ENCODE measurements at regions not wholly inside any gene's neighbourhood (a gene's known extent, or its start where the extent isn't known, plus 50 kb on each side); places are given as distances from the start of the nearest gene placed in this dataset.

GRCh38 chr10:113456741-113457140, 96.1 kb upstream of the HABP2 start:
- ChIA-PET CTCF (no interaction called here), POLR2A (no interaction called here)
- TF ChIP-seq ZNF384 (IDR thresholded peaks at IDR 0.05) (no peak), L3MBTL2 (conservative IDR thresholded peaks at IDR 0.05) (no peak), TARDBP (IDR thresholded peaks at IDR 0.05) (no peak), NFRKB (IDR thresholded peaks at IDR 0.05) (no peak), FOXA1 (IDR thresholded peaks at IDR 0.05) (no peak), HDGF (IDR thresholded peaks at IDR 0.05; ENCODE audit: borderline replicate concordance) (no peak), ELF4 (IDR thresholded peaks at IDR 0.05) (no peak), ARNT (IDR thresholded peaks at IDR 0.05) (no peak), BHLHE40 (IDR thresholded peaks at IDR 0.05; ENCODE audit: borderline replicate concordance) (no peak), SUZ12 (IDR thresholded peaks at IDR 0.05) (no peak), CTBP1 (IDR thresholded peaks at IDR 0.05; ENCODE audit: borderline replicate concordance) (no peak), FOXK2 (IDR thresholded peaks at IDR 0.05) (no peak), SP1 (IDR thresholded peaks at IDR 0.05) (no peak), LEF1 (IDR thresholded peaks at IDR 0.05; ENCODE audit: borderline replicate concordance) (no peak), FOXM1 (IDR thresholded peaks at IDR 0.05; ENCODE audit: borderline replicate concordance) (no peak)
- TF ChIP-seq, protein P1, sequence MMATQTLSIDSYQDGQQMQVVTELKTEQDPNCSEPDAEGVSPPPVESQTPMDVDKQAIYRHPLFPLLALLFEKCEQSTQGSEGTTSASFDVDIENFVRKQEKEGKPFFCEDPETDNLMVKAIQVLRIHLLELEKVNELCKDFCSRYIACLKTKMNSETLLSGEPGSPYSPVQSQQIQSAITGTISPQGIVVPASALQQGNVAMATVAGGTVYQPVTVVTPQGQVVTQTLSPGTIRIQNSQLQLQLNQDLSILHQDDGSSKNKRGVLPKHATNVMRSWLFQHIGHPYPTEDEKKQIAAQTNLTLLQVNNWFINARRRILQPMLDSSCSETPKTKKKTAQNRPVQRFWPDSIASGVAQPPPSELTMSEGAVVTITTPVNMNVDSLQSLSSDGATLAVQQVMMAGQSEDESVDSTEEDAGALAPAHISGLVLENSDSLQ (IDR thresholded peaks at IDR 0.05): no peak
- no peak for DNase-seq (ENCODE audit: extremely low spot score)

GRCh38 chr10:113457408-113457807, 95.4 kb upstream of the HABP2 start:
- TF ChIP-seq L3MBTL2 (conservative IDR thresholded peaks at IDR 0.05): no peak
- no peak for DNase-seq (ENCODE audit: extremely low spot score)
- ChIA-PET CTCF (no interaction called here), POLR2A (no interaction called here)

- CTCF ChIA-PET: no interaction called here
Measured at GRCh38 chr10:113458451-113458850, 94.4 kb upstream of the HABP2 start.

DNA sequence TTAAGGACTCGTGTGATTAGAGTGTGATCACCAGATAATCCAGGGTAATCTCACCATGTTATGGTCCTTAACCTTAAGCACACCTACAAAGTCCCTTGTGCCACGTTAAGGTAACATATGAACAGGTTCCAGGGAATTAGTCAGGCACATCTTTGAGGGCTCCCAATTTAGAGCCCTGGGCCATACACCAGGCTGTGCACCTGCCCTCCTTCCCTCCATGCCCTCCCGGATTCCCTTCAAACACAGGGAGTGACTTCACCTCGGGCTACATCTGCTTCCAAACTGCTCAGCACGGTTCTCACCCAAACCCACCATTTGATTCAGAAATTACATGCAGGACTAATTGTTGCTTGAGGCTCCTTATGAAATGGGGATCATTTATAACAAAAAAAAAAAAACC, 93.9 kb upstream of the HABP2 start:
- CTCF ChIA-PET: no interaction called here
- no peak for DNase-seq (ENCODE audit: extremely low spot score)
- no peak for TF ChIP-seq TARDBP (IDR thresholded peaks at IDR 0.05)
- TF ChIP-seq BHLHE40 (IDR thresholded peaks at IDR 0.05; ENCODE audit: borderline replicate concordance): no peak
- no peak for TF ChIP-seq L3MBTL2 (conservative IDR thresholded peaks at IDR 0.05)
- TF ChIP-seq, protein P1 (IDR thresholded peaks at IDR 0.05): no peak
- TF ChIP-seq ELF4 (IDR thresholded peaks at IDR 0.05): no peak
- TF ChIP-seq SP1 (IDR thresholded peaks at IDR 0.05): no peak
- no peak for TF ChIP-seq FOXA1 (IDR thresholded peaks at IDR 0.05)
- no peak for TF ChIP-seq SUZ12 (IDR thresholded peaks at IDR 0.05)
- no peak for TF ChIP-seq LEF1 (IDR thresholded peaks at IDR 0.05; ENCODE audit: borderline replicate concordance)
- TF ChIP-seq CTBP1 (IDR thresholded peaks at IDR 0.05; ENCODE audit: borderline replicate concordance): no peak
- POLR2A ChIA-PET: no interaction called here

More at GRCh38 chr10:113458451-113458850, 94.4 kb upstream of the HABP2 start:
- no peak for TF ChIP-seq L3MBTL2 (conservative IDR thresholded peaks at IDR 0.05)
- TF ChIP-seq TARDBP (IDR thresholded peaks at IDR 0.05): no peak
- TF ChIP-seq SUZ12 (IDR thresholded peaks at IDR 0.05): no peak
- TF ChIP-seq HDGF (IDR thresholded peaks at IDR 0.05; ENCODE audit: borderline replicate concordance): no peak
- no peak for TF ChIP-seq ELF4 (IDR thresholded peaks at IDR 0.05)
- no peak for TF ChIP-seq FOXM1 (IDR thresholded peaks at IDR 0.05; ENCODE audit: borderline replicate concordance)
- no peak for TF ChIP-seq LEF1 (IDR thresholded peaks at IDR 0.05; ENCODE audit: borderline replicate concordance)
- TF ChIP-seq CTBP1 (IDR thresholded peaks at IDR 0.05; ENCODE audit: borderline replicate concordance): no peak
- TF ChIP-seq FOXA1 (IDR thresholded peaks at IDR 0.05): no peak
- TF ChIP-seq, protein P1 (IDR thresholded peaks at IDR 0.05): no peak
- TF ChIP-seq NFRKB (IDR thresholded peaks at IDR 0.05): no peak
- no peak for DNase-seq (ENCODE audit: extremely low spot score)
- POLR2A ChIA-PET: no interaction called here

DNA sequence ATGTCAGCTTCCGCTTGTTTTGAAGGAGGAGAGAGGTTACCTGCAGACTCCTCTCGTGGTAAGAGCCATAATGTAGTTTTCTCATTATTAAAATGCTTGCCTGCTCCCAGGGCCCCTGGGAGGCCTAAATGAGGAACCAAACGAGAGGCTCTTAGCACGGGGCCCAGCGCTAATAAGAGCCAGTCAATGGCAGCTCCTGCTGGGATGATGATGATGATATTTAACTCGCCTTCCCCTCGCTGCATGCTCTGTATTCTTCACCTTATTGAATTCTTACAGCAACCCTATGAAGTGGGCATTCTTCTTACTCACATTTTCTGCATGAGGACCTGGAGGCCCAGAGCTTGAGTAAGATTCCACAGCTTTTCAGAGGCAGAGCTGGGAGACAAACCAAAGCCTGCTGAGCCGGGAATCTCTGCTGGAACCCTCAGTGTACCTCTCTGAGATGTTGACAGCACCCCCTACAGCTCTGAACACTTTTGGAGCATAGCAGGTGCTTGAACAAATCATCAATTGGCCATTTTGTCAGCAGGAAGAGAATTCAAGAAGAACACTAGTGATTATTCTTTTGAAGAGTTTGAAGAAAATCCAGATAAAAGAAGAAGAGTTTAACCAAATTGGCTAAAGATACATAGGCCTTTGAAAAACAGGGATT, 93.1 kb upstream of the HABP2 start:
- DNase-seq (ENCODE audit: extremely low spot score): no peak
- TF ChIP-seq BHLHE40 (IDR thresholded peaks at IDR 0.05; ENCODE audit: borderline replicate concordance) (no peak), L3MBTL2 (conservative IDR thresholded peaks at IDR 0.05) (no peak), ELF4 (IDR thresholded peaks at IDR 0.05) (no peak), FOXM1 (IDR thresholded peaks at IDR 0.05; ENCODE audit: borderline replicate concordance) (no peak), SP1 (IDR thresholded peaks at IDR 0.05) (no peak), FOXK2 (IDR thresholded peaks at IDR 0.05) (no peak), ZNF384 (IDR thresholded peaks at IDR 0.05) (no peak), FOXA1 (IDR thresholded peaks at IDR 0.05) (no peak), HDGF (IDR thresholded peaks at IDR 0.05; ENCODE audit: borderline replicate concordance) (no peak), ARNT (IDR thresholded peaks at IDR 0.05) (no peak), NFRKB (IDR thresholded peaks at IDR 0.05) (no peak)
- TF ChIP-seq, protein P1 (IDR thresholded peaks at IDR 0.05): no peak
- ChIA-PET POLR2A (no interaction called here), CTCF (no interaction called here)

- DNase-seq (ENCODE audit: extremely low spot score): no peak
- CTCF ChIA-PET: no interaction called here
- POLR2A ChIA-PET: no interaction called here
Measured at GRCh38 chr10:113463083-113463482, 89.8 kb upstream of the HABP2 start.

More at GRCh38 chr10:113463083-113463482, 89.8 kb upstream of the HABP2 start:
- no peak for TF ChIP-seq NFRKB (IDR thresholded peaks at IDR 0.05)

Data from HEK293T (cell line).